Rectal smooth muscle tissue (tissue), 1 donor: ENCODE measurements at regions not wholly inside any gene's neighbourhood (a gene's known extent, or its start where the extent isn't known, plus 50 kb on each side); places are given as distances from the start of the nearest gene placed in this dataset.

ENCODE experiments used
- H3K27ac ChIP-seq: one replicate; pipeline ENCODE4 v1.7.0; 2013; ENCODE audit warnings: low read depth, low read length, inconsistent platforms
- H3K27me3 ChIP-seq: one replicate; pipeline ENCODE4 v1.7.0; 2013; ENCODE audit warnings: low read length; ENCODE audit not compliant: control insufficient read depth, insufficient read depth
- H3K36me3 ChIP-seq: one replicate; pipeline ENCODE4 v1.7.0; 2013; ENCODE audit warnings: low read length; ENCODE audit not compliant: control insufficient read depth, insufficient read depth
- H3K4me1 ChIP-seq: one replicate; pipeline ENCODE4 v1.7.0; 2013; ENCODE audit warnings: low read length; ENCODE audit not compliant: control insufficient read depth, insufficient read depth
- H3K4me3 ChIP-seq: one replicate; pipeline ENCODE4 v1.7.0; 2013; ENCODE audit warnings: low read length
- H3K9ac ChIP-seq: one replicate; pipeline ENCODE4 v1.7.0; 2013; ENCODE audit warnings: low read length

GRCh38 chr4:20612313-20612712, 87.9 kb upstream of the PACRGL start:
- no peak overlapping the region for H3K27ac ChIP-seq
- H3K4me1 ChIP-seq: peaks cover 12% of the 10 kb centered on the region
- H3K27me3 ChIP-seq: no peaks in the 10 kb centered on the region
- H3K4me3 ChIP-seq: no peak overlapping the region
- H3K9ac ChIP-seq: no peak overlapping the region
- H3K36me3 ChIP-seq: no peaks in the 10 kb centered on the region

GRCh38 chr4:20614816-20615215, 85.4 kb upstream of the PACRGL start:
- Histone ChIP-seq H3K9ac (no peak overlapping the region), H3K27ac (no peak overlapping the region), H3K36me3 (no peaks in the 10 kb centered on the region), H3K27me3 (no peaks in the 10 kb centered on the region), H3K4me3 (no peak overlapping the region), H3K4me1 (peaks cover 12% of the 10 kb centered on the region)

- Histone ChIP-seq H3K9ac (no peak overlapping the region), H3K27me3 (no peaks in the 10 kb centered on the region), H3K36me3 (no peaks in the 10 kb centered on the region), H3K4me1 (peaks cover 14% of the 10 kb centered on the region), H3K4me3 (no peak overlapping the region), H3K27ac (peak overlapping the region; percentile 17)
Measured at GRCh38 chr4:20615486-20616260, 84.6 kb upstream of the PACRGL start.

- H3K9ac ChIP-seq: no peak overlapping the region
- H3K36me3 ChIP-seq: no peaks in the 10 kb centered on the region
- no peaks in the 10 kb centered on the region for H3K27me3 ChIP-seq
- H3K4me3 ChIP-seq: no peak overlapping the region
- H3K27ac ChIP-seq: peak overlapping the region; percentile 17
- peaks cover 14% of the 10 kb centered on the region for H3K4me1 ChIP-seq
Measured at GRCh38 chr4:20616313-20616712, 83.9 kb upstream of the PACRGL start.

GRCh38 chr4:20616848-20617247, 83.4 kb upstream of the PACRGL start:
- Histone ChIP-seq H3K27ac (no peak overlapping the region), H3K4me1 (peaks cover 14% of the 10 kb centered on the region), H3K36me3 (no peaks in the 10 kb centered on the region), H3K27me3 (no peaks in the 10 kb centered on the region), H3K9ac (no peak overlapping the region), H3K4me3 (no peak overlapping the region)

- H3K4me1 ChIP-seq: peaks cover 14% of the 10 kb centered on the region
- H3K27me3 ChIP-seq: no peaks in the 10 kb centered on the region
- H3K4me3 ChIP-seq: no peak overlapping the region
- H3K36me3 ChIP-seq: no peaks in the 10 kb centered on the region
- H3K27ac ChIP-seq: peak overlapping the region; percentile 5
- no peak overlapping the region for H3K9ac ChIP-seq
Measured at GRCh38 chr4:20617678-20618396, 82.4 kb upstream of the PACRGL start.

GRCh38 chr4:20618731-20619130, 81.5 kb upstream of the PACRGL start:
- peaks cover 14% of the 10 kb centered on the region for H3K4me1 ChIP-seq
- H3K36me3 ChIP-seq: no peaks in the 10 kb centered on the region
- H3K9ac ChIP-seq: no peak overlapping the region
- H3K4me3 ChIP-seq: no peak overlapping the region
- peak overlapping the region; percentile 5 for H3K27ac ChIP-seq
- no peaks in the 10 kb centered on the region for H3K27me3 ChIP-seq

- Histone ChIP-seq H3K9ac (no peak overlapping the region), H3K27ac (no peak overlapping the region), H3K27me3 (no peaks in the 10 kb centered on the region), H3K4me1 (peaks cover 2% of the 10 kb centered on the region), H3K36me3 (no peaks in the 10 kb centered on the region), H3K4me3 (no peak overlapping the region)
Measured at GRCh38 chr4:20621476-20621875, 78.8 kb upstream of the PACRGL start.

- Histone ChIP-seq H3K27me3 (no peaks in the 10 kb centered on the region), H3K36me3 (no peaks in the 10 kb centered on the region), H3K27ac (no peak overlapping the region), H3K9ac (no peak overlapping the region), H3K4me3 (no peak overlapping the region), H3K4me1 (peaks cover 2% of the 10 kb centered on the region)
Measured at GRCh38 chr4:20622701-20623100, 77.6 kb upstream of the PACRGL start.

- Histone ChIP-seq H3K27me3 (no peaks in the 10 kb centered on the region), H3K4me3 (no peak overlapping the region), H3K27ac (no peak overlapping the region), H3K4me1 (peaks cover 2% of the 10 kb centered on the region), H3K36me3 (no peaks in the 10 kb centered on the region), H3K9ac (no peak overlapping the region)
Measured at GRCh38 chr4:20623939-20624338, 76.3 kb upstream of the PACRGL start.

GRCh38 chr4:20624793-20625374, 75.4 kb upstream of the PACRGL start:
- Histone ChIP-seq H3K4me3 (no peak overlapping the region), H3K27me3 (no peaks in the 10 kb centered on the region), H3K36me3 (no peaks in the 10 kb centered on the region), H3K9ac (no peak overlapping the region), H3K27ac (no peak overlapping the region), H3K4me1 (peaks cover 1% of the 10 kb centered on the region)

- Histone ChIP-seq H3K36me3 (no peaks in the 10 kb centered on the region), H3K27me3 (no peaks in the 10 kb centered on the region), H3K4me1 (no peaks in the 10 kb centered on the region), H3K9ac (no peak overlapping the region), H3K4me3 (no peak overlapping the region), H3K27ac (no peak overlapping the region)
Measured at GRCh38 chr4:20625426-20625825, 74.8 kb upstream of the PACRGL start.
